GM19238 (cell line): ENCODE measurements at regions not wholly inside any gene's neighbourhood (a gene's known extent, or its start where the extent isn't known, plus 50 kb on each side); places are given as distances from the start of the nearest gene placed in this dataset.
"Not testable (repeated sequence)": the region's sequence is repeated elsewhere in the genome, so short reads cannot be mapped to it uniquely, and the experiment has no call there.

Experiments
- DNase-seq: peaks from one replicate; pipeline ENCODE4 v3.0.0; 2011; ENCODE audit warnings: low spot score; ENCODE audit not compliant: insufficient read length

DNA sequence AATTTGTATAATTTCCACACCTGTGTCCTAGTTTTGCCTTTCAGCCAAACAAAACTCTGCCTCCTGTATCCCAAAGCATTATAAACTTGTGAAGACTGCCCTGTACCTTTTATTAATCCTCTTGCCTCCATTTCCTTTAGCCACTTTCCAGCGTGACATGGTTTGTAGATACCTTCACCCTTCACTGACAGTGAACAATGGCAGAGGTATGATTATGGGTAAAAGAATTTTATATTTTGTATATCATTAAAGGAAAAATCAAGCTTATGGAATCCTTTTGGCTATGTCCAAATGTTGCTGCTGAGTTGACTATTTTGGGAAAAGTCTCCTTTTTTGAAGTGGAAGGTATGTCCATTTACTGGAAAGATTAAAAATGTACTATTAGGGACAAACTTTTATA lies 251.7 kb downstream of the HNMT start:
- no peak for DNase-seq

DNA sequence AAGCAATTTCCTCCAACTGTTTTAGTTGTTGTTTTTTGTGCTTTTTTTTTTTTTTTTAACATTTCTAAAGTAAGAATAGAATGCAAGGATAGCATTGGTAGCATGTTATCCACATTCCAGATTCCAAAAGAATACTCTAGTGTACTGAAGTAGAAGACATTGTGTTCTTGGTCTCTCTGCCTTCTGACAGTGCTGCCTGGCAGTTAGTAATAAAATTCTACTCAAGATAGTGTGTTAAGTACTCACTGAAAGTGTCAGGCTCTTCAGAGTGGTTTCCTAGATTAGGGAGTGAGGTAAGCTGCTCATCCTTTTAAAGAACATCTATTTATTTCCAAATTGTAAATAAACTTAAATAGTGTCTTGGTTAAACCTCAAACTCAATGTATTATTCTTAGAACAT lies 253.7 kb downstream of the HNMT start:
- no peak for DNase-seq

DNA sequence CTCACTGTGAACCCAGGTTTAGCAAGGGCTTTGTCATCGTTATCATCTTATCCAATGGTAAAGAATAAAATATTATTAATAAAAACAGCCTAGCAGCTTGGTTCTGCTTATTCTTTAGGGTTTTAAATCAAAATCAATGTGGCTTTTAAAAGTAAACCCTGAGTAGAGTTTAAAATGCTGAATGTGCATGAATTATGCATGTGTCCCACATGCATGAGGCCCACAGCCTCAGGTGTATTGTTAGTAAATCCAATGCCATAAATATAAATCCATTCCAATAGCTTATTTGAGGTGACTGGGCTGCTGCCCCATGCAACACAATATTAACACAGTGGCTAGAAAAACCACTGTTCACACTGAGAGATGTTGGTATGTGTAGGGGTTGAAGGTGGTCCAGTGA lies 254.1 kb downstream of the HNMT start:
- no peak for DNase-seq

DNA sequence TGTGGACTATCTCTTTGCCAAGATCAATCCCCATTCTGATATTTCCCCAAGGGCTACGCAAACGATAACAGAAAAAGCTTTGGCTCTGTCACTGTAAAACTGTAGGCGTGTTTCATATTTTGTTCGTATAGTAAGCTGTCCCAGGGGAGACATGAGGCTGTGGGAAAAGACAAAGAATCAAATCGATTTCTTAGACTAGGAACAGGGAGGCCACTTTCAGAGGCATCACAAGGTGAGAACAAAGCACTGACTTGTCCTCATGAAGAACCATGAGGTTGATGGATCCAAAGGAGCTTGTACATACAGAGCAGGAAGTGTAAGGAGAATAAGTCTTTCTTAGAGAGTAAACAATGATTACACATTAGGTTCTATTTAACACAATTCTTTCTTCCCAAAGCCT lies 255.7 kb downstream of the HNMT start:
- no peak for DNase-seq

DNA sequence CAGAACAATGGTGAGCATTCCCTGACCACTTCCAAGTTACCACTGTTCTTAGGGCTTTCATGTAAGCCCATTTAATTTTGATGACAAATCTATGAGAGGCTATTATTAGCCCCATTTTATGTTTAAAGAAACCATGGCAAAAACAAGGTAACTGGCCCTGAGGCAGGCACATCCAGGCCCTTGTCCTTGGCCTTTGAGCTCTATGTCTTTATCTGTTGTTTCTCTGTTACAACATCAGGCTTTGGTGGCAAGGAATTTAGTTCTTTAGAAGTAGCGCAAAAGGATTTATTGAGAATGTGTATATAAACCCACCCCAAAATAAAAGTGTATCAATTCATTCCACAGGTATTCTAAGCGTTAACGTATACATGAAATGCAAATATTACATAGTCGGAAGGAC lies 257.1 kb downstream of the HNMT start:
- DNase-seq: no peak

DNA sequence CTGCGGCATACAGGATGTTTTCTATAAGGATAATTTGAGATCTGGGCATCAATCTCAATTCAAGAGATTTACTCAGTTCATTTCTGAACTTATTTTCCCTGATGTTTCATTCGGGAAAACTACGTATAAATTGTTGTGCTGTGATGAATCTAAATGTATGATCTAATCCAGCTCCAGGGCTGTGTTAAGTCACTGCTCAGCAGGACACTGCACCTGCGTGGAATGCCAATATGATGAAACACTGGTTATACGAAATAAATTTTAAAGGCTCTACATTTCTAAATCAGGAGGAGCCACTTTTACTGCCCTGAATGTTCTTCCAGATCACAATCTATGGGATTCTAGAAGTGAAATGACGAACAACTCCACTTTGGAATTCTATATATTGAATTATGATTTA lies 259.0 kb downstream of the HNMT start:
- no peak for DNase-seq

DNA sequence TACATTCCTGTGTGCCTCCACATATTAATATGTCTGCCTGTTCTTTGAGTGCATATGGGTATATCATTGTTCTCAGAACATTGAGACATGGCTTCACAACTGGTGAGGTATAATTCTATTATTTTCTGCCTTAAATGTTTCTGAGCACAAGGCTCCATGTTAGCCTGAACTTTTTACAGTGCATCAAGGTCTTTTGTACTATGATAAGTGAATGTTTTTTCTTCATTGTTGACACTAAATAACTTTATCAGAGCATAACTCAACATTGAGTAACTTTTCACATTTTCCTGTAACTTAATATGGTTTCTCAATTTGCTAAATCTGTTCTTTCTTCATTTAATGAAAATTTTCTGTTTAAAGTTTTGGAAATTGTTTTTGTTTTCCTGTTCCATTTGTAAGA lies 262.9 kb downstream of the HNMT start:
- DNase-seq: no peak

DNA sequence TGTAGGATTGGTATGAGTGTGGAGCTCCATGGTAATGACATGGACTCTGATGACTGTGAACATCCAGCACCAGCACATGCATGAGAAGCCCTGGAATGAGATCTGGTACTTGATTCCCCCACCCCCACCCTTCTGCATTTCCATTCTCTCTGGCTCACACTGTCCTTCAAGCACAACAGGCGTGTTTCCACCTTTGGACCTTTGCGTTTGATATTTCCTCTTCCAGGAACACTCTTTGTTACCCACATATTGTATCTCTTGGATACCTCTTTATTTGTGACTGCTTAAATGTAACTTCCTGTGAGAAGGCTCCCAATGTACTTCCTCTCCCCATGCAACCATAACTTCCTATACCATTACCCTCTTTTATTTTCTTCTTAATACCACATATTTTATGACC lies 263.8 kb downstream of the HNMT start:
- DNase-seq: no peak

DNA sequence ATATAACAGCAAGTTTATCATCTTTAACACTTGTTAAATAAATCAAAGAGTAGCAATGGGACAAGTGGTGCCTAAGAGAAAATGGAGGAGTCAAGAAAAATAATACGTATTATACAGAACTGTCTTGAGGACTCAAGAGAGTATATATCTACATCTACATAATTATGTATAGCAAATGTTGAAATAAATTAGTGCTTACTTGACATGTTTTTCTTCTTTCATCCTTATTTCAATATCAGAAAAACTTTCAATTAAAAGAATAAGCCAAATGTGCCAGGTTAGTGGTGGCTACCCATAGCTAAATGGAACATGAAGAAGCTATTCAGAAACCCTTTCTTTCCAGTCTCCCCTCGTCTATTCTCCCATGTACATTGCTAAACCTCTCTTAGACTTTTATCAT lies 267.3 kb upstream of the SPOPL start:
- no peak for DNase-seq

DNA sequence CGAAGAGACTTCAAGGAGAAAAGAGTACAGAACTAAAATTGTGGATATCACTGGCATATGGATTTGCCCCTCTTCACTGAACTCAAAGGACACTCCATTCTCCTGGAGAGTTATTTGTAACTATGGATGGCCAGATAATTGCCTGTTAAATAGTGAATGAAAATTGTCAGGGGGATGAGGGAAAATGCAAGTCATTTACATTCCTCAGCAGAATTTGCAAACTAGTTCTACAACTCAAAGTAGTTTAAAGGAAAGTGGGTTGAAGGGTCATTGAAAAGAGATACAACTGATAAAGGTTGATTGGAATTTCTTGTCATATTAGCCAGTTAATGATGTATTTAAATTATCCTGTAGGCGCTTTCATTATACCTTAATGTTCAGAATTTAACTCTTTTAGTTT lies 266.5 kb upstream of the SPOPL start:
- no peak for DNase-seq

DNA sequence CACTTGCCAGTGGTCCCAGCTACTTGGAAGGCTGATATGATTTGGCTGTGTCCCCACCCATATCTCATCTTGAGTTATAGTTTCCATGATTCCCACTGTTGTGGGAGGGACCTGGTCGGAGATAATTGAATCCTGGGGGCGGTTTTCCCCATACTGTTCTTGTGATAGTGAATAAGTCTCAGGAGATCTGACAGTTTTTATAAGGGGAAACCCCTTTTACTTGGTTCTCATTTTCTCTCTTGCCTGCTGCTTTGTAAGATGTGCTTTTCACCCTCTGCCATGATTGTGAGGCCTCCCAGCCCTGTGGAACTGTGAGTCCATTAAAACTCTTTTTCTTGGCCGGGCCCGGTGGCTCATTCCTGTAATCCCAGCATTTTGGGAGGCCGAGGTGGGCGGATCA lies 265.4 kb upstream of the SPOPL start:
- no peak for DNase-seq

DNA sequence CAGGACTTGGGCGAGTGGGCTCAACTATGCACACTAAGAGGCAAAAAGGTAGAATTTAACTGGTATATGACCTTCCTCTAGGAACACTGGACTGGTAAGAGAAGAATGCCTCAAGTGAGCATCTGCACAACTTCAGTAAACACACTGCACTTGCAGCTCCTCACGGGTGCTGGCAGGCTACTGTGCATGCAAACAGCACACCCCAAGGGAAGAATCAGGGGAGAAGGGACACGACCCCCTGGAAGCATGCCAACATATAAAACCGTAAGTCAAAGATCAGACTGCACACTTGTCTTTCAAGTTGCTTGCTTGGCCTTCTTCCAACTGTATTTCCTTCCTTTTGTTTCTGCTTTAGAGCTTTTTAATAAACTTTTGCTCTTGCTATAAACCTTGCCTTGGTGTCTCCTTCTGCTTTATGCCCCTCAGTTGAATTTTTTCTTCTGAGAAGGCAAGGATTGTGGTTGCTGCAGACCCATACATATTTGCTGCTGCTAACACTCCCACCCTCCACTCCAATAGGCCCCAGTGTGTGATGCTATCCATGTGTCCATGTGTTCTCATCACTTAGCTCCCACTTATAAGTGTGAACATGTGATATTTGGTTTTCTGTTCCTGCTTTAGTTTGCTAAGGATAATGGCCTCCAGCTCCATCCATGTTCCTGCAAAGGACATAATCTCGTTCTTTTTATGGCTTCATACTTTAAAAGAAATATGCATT lies 263.7 kb upstream of the SPOPL start:
- no peak for DNase-seq

DNA sequence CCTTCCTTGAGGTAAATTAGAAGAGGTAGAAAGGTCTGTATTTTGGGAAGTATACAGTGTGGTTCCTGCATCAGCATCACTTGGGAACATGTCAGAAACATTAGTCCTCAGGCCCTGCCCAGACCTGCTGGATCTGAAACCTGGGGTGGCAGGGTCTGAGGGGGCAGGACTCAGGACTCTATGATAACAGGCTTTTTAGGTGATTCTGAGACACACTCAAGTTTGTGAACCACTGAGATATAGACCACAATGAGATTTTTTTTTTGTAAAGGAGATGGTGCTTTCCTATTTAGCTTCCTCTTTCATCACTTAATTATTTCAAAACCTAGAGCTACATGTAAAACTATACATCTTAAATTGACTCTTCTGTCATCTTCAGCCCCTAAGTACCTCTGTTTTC lies 262.7 kb upstream of the SPOPL start:
- no peak for DNase-seq

DNA sequence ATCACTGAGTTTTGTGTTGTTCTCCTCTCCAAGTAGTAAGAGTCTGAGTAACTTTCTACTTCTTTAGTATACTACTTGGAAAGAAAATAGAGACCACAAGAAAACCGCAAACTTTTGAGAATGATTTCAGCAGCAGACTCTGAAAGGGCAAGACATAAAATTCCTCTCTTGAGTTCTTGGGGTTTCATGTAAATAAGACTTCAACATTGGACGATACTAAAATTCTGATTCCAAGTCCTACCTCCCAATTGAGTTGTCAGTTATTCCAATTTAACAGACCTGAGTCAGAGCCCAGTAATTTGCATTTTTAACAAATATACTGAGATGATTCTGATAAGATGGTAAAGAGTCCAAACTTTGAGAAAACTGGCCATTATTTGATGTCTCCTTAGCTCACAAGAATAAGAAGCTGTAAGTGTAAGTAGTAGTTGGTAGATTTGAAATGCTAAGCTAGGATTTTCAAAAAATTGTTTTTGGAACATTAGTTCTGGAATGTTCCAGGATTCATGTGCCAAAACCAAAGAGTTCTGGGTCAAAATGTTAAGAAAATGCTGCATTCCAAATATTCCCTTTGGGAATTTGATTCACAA lies 261.6 kb upstream of the SPOPL start:
- no peak for DNase-seq

DNA sequence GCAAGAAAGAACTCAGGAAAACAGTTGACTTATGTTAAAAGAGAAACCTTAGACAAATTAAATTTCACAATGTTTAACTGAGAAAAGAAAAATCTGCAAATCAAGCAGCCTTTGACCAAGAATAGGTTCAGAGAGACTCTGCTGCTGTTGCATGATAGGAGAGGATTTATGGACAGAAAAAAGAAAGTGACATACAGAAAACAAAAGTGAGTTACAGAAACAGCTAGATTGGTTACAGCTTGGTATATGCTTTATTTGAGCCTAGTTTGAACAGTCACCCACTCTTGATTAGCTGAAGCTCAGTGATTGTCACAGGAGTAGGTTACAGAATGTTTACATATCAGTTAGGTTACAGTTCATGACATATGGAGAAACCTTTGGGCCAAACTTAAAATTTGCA lies 258.2 kb upstream of the SPOPL start:
- DNase-seq: no peak

DNA sequence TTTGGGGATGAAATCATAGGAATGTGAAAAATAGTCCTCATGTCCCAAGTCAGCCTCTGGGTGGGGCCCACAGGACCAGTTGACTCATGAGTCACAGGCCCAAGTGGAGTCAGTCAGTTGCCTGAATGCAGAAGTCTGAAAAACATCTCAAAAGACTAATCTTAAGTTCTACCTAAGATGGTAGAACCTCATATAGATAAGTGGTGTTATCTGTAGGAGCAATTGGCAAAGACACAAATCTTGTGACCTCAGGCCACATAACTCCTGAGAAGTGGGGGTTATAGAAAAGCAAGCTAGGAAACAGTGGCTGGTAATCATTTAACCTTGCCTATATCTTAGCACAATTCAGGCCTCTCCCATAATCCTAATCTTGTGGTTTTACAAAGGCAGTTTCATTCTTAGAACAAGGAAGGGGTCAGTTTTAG lies 257.1 kb upstream of the SPOPL start:
- no peak for DNase-seq

DNA sequence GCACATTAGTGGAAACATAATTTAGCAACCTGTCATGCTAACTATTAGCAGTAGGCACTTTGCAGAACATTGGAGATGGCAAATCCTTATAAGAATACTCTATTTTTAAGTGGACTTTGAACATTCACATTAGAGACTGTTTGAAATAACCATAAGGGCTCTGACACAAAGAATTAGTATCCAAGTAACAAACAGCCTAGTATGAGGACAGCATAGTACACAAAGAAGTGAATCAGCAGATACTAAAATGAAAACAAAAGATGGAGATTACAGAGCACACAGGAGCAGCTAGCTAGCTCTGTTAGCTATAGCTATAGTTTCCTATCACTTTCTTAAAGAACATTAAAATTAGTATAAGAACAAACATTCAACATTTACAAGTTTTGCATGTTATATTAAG lies 256.3 kb upstream of the SPOPL start:
- DNase-seq: no peak

DNA sequence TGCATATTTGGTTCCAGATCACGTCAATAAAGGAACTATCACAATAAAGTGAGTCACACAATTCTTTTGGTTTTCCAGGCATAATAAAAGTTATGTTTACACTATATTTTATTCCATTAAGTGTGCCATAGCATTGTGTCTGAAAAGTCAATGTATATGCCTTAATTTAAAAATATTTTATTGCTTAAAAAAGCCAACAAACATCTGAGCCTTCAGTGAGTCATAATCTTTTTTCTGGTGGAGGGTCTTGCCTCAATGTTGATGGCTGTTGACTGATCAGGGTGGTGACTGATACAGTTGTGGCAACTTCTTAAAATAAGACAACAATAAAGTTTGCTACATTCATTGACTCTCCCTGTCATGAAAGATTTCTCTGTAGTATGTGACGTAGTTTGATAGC lies 254.3 kb upstream of the SPOPL start:
- no peak for DNase-seq

DNA sequence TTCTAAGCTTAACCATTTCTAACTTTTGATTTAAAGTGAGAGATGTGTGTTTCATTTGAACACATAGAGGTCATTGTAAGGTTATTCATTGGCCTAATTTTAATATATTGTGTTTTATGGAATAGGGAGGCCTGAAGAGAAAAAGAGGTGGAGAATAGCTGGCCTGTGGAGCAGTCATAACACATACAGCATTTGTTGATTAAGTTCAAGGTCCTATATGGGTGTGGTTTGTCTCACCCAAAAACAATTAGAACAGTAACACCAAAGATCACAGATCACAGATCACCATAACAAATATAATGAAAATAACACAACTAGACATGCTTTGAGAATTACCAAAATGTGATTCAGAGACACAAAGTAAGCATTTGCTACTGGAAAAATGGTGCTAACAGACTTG lies 252.4 kb upstream of the SPOPL start:
- no peak for DNase-seq

DNA sequence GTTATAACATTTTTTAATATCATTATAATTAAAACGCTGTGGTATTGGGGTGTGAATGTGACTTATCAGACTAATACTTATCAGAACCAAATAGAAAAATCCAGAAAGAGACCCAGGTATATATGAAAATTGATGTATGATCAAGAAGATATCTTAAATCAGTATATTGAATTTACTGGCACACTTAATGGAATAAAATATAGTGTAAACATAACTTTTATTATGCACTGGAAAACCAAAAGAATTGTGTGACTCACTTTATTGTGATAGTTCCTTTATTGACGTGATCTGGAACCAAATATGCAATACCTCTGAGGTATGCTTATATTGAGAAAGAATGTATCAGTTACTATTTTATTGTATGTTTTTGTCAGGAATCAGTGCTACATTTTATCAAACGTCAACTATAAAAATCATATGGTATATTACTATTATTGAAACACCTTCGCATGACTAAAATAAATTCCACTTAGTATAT lies 250.7 kb upstream of the SPOPL start:
- DNase-seq: not testable (repeated sequence)

DNA sequence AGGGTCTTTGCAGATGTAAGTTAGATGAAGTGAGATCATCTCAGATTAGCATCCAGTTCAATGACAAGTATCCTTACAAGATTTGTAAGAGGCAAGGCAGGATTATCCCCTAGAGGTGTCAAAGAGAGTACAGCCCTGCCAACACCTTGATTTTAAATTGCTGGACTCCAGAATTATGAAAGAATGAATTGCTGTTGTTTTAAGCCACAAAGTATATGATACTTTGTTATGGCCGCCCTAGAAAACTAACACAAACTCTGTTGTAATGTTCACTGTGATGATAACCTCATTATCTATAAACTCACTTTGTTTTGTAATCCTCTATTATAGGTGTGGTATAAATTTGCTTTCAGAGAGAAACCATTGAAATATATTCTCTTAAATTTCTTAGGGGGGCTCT lies 249.0 kb upstream of the SPOPL start:
- DNase-seq: no peak

DNA sequence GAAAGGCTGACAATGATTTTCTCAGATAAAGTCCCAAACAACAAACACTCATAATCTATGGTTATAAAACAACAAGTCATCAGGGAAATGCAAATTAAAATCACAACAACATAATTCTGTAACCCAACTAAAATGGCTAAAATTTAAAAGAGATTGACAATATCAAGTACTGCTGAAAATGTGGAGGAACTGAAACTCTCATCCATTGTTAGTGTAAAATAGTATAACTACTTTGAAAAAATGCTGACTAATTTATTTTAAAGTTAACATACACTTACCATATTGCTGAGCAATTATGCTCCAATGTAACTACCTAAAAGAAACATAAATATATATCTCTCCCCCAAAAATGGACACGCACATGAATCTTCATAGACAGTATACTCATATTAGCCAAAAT lies 245.9 kb upstream of the SPOPL start:
- DNase-seq: no peak

DNA sequence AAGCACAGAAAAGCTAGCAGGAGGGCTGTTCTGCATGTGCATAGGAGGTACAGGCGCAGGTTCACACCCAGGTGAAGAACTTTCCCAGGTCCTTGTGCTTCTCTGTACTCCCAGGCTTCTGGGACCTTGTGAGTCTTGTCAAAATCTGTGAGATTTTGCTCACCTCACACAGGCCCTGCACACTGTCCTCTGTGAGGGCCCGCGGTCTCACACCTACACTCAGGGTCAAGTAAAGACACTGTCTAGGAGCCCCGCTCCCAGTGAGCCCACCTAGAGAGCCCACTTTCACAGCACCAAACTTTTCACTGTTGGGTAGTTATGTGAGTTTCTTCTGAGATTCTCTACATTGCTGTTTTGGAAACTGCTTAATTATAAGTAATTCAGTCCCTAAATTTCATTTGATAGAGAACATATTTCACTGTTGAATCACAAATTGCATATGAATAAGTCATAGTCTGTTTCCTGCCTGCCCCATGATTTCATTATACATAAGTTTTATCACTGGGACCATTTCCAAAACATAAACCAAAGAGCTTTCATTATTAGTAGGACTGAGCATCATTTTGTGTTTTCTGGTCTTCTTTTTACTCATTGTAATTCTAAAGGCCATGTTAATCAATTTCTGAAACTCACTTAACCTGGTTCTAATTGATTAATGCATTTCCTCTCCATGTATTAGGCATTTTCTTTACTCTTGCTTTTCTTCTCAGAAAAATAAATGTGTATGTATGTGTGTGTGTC lies 234.2 kb upstream of the SPOPL start:
- DNase-seq: no peak
